ENCODE measurements at regions not wholly inside any gene's neighbourhood (a gene's known extent, or its start where the extent isn't known, plus 50 kb on each side); places are given as distances from the start of the nearest gene placed in this dataset.

DNA sequence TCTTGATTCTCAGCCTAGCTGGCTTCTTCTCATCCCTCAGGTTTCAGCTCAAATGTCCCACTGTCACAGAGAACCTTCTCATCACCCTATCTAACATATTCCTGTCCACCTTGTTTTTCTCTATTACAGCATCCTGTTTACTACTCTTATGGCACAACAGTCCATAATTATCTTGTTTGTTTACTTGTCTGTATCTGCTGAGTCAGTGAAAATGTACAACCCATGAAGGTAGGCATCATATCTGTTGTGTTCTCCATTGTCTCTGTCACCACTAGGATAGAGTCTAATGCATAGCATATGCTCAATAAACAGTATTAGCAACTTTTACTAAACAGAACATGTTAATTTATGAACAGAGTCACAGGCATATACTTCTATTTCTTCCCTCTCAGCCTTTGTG is 261.7 kb downstream of the ETAA1 start:
- no peak for DNase-seq (ENCODE audit: low read depth in 2 of 2)

- DNase-seq (ENCODE audit: low read depth in 2 of 2): no peak
Measured at GRCh38 chr2:67660015-67660602, 263.0 kb downstream of the ETAA1 start.

- no peak for DNase-seq (ENCODE audit: low read depth in 2 of 2)
Measured at GRCh38 chr2:67660871-67661270, 263.7 kb downstream of the ETAA1 start.

GRCh38 chr2:67662222-67662621 is 265.1 kb downstream of the ETAA1 start:
- DNase-seq (ENCODE audit: low read depth in 2 of 2): no peak

DNA sequence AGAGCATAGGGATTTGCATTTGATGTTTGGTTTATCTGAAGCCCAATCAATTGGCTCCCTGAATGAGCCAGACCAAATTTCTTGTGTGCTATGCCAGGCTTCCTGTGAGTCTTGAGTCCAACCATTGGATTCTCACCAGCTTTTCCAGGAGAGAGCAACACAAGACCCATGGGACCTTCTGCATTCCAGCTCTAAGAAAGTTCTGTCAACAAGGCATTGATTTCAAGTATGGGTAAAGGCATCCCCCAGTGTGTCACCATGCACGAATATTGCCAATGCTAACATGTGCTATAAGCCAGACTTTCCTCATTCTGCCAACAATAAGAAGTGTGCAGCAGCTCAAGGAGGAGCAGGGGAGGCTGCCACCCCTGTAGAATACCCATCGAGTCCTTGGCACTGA is 266.6 kb downstream of the ETAA1 start:
- DNase-seq (ENCODE audit: low read depth in 2 of 2): no peak

DNA sequence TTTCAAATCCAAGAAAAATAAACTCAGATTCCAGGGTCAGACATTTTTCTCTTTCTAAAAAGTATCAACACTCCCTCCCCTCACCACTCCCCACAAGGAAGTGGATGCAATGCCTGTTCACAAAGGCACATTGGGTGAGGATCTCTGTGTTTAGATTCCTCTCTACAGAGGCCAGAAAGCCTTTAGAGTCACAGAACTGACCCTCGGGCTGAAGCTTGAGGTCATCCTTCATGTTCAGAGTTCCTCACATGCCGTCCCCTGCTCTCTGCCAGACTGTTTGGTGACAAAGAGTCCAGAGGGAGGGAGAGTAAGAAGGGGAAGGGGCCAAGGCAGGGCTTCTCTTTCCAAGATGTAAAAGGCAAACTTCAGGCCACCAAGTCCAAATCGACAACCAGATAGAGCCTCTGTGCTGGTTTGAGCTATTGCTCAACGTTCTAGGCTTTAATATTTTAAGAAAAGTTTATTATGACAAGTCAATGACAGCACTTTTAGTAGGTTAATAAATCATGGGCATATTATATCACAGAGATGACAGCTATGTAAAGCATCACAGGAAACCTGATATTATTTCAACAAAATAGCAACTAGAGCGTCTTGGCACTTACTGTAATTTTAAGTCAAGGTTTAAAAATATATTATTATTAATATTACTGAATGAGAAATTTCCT is 269.4 kb downstream of the ETAA1 start:
- no peak for DNase-seq (ENCODE audit: low read depth in 2 of 2)

DNA sequence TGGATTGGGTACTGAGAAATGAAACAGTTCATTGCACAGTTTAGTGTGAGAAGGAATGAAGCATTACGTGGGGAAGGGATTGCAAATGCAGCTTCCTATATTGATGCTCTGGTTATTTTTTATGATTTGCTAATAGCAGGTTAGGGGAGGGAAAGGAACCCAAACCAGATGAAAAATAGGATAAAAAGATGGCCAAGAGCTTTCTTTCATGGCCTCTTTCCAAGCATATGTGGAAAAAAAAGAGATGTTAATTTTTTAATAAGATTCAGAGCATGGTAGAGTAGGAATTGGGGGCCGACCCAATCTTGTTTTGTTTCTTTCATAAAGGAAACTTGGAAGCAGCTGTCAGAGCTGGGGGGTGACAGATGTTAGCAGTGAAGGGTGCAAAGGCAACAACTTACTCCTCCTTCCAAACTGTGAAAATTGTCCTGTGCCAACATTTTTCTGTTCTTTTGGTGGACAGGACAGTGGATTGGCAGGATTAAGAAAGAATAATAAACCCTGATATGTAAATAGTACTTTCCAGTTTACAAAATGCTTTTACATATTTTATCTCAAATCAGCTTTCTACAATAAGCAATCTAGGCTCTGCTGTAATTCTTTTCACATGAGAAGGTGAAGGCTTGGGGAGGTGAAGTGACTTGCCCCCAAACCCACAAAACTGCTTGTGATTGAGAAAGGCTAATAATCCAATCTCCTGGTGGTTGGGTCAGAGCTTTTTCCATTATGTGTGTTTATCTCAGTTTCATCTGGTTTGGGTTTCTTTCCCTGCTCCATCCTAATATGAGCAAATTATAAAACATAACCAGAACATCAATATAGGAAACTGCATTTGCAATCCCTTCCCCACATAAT is 270.1 kb downstream of the ETAA1 start:
- no peak for DNase-seq (ENCODE audit: low read depth in 2 of 2)

- DNase-seq (ENCODE audit: low read depth in 2 of 2): no peak
Measured at GRCh38 chr2:67668538-67668937, 271.4 kb downstream of the ETAA1 start.

GRCh38 chr2:67669168-67669567 is 272.0 kb downstream of the ETAA1 start:
- DNase-seq (ENCODE audit: low read depth in 2 of 2): no peak

DNA sequence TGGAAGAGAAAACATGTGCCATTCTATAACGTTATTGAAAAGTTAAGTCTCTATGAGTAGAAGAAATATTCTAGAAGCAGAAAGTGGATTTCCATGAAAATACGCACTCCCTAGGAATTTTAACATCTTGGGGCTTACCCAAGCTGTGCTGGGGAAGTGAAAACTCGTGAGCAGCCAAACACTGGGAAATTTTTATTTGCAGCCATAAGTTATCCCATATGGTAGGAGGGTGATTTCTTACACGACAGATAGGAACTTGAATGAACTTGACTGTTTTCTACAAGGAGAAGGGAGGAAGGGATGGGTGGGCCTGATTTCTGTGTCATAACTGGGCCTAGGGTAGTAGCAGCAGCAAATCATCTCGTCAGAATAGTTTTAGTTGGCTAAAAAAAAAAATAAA is 272.6 kb downstream of the ETAA1 start:
- no peak for DNase-seq (ENCODE audit: low read depth in 2 of 2)

DNA sequence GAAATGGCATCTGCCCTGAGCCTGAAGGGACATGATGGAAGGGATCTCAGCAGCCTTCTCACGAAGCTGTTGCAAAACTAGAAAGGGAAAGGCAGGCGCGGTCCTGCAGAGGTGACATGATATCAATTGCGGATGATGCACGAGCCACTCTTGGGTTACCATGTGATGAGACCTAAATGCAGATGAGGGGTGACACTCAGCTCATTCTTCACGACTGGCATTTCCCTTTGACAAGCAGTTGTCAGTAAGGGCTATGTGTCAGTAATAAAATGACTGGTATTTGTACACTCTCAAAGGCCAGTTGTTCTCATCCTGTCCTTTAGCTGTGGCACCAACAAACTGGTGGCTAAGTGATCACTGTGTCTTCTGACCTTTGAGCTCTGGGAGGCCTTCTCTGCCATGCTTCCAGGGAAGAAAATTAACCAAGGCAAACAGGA is 273.6 kb downstream of the ETAA1 start:
- DNase-seq (ENCODE audit: low read depth in 2 of 2): no peak

DNA sequence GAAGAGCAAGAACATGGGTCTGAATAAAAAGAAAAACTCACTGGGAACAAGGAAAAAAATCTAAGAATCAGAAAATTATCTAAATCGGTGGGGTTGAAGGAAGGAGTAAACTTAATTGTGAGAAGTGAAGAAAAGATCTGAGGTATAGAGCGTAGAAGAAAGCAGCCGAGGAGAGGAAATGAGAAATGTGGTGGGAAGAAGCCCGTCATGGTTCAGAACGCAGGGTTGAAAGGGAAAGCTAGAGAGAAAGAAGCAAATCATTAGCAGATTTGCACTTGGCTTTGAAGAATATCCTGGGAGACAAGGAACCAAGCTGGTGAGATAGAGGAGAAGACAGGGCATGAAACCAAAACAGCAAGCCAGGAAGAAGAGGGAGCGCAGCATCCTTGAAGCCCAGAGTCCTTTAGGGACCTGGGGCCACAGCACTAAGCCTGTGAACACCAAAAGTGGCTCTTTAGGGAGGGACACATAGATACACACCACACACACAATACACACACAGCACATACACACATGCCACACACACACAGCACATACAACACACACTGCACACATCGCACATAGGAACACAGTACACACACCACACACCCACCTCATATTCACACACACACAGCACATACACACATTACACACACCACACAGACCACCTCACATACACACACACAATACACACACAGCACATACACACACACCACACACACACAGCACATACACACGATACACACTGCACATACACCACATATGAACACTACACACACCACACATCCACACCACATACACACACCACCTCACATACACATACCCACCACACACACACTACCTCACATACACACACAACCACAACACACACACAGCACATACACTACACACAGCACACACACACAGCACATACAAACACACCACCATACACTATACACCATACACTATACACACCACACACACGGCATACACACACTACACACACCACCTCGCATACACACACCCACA is 274.6 kb downstream of the ETAA1 start:
- no peak for DNase-seq (ENCODE audit: low read depth in 2 of 2)

- no peak for DNase-seq (ENCODE audit: low read depth in 2 of 2)
Measured at GRCh38 chr2:67674668-67675067, 277.5 kb downstream of the ETAA1 start.

DNA sequence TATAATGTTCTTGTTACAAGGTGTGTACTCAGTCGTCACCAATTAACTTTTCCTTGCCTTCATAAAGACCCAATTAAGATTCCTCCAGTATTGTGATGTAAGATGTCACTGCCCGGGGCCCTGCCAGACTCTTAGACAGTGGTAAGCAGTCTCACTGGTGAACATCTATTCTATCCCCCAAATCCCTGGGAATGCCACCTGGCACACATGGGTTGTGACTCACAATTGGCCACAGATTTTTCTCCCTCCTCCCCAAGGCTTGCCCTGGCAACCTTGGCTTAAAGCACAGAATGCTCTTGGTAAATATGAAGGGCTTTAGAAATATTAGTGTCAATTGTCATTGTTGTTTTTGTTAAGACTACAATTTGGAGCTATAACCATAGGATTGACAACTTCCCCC is 287.9 kb downstream of the ETAA1 start:
- no peak for DNase-seq (ENCODE audit: low read depth in 2 of 2)

DNA sequence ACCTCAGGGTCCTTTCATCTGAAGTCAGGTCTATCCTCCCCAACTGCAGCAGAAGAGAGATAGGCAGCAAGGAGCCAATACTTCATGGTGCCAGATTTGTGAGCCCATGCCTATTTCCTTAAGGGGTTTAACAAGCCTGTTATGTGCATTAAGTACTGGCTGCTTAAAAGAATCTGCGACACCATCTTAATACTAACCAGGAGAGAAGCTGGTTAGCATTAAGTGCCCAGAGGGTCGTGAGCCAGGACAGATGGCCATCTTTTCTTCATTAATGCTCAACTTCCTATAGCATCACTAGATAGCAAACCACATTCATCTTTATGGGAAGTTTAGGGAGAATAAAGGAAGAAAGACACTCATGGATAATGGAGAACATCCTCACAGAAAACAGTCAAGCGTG is 289.1 kb downstream of the ETAA1 start:
- DNase-seq (ENCODE audit: low read depth in 2 of 2): no peak

- DNase-seq (ENCODE audit: low read depth in 2 of 2): no peak
Measured at GRCh38 chr2:67689186-67689585, 292.1 kb downstream of the ETAA1 start.

DNA sequence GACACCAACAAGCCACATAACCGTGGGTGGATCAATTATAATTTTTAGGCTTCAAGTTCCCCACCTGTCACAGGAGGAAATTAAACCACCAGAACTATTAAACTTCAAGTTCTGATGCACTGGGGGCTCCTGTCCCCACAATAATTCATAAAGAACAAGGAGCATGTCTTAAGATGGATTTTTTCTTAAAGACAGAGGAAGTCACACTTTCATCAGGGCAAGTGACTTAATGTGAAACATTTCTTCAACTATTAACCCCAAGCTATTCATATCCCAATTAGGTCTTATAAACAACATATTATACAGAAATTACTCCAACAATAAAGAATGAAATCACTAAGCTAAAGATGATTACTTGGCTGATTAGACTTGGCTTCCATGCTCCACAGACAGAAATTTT is 292.5 kb downstream of the ETAA1 start:
- DNase-seq (ENCODE audit: low read depth in 2 of 2): no peak

DNA sequence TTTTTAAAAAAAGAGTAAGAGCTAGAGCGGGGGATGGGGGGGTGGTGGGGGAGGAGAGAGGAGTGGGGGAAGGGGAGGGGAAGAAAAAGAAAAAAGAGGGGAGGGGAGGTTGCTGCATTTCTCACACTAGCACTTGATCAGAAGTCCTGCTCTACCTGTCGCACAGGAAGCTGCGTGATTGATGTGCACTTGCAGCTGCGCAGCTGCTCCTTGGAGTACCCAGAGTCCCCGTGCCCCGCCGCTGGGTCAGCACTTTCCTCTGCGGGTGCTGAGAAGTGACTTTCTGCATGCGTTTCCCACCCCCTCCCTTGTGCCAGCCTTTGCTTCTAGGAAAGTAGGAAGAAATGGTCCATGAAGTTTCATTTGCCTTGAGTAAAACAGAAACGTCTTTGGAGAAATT is 297.3 kb downstream of the ETAA1 start:
- DNase-seq (ENCODE audit: low read depth in 2 of 2): no peak

DNA sequence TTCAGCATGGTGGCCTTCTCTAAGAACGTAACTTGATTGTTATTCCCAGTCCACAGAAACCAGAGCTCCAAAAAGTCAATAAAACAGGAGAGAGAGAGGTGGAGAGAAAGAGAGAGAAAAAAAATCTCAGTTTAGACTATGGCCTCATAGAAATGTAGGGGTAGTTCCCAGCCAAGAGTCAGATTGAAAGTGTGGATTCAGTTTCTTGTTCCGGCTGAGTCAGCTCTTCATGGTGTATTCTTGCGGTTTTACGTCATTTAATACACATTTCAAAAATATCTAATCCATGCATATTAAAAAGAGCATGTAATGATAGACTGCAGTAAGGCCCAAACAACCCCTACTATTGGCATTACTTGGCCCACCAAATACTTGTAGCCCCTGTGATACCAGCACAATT is 303.9 kb downstream of the ETAA1 start:
- no peak for DNase-seq (ENCODE audit: low read depth in 2 of 2)

DNA sequence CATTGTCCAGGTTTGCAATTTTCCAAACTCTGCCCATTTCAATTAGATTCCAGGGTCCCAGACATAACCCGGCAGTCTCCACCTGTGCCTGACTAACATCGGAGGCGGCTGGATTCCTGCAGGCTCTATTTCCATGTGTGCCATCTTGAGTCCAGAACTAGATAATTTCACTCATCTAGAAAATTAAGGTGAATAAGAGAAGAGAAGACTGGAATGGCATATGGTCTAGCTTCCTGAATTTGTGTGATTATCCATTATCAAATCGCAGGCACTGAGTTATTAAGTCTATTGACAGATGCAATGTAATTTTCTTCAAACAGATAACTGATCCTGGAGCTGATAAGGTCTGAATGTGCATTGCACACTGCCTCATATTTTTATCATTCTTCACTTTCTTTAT is 305.2 kb downstream of the ETAA1 start:
- DNase-seq (ENCODE audit: low read depth in 2 of 2): no peak

- no peak for DNase-seq (ENCODE audit: low read depth in 2 of 2)
Measured at GRCh38 chr2:67702937-67703336, 305.8 kb downstream of the ETAA1 start.

GRCh38 chr2:67706082-67706481 is 308.9 kb downstream of the ETAA1 start:
- no peak for DNase-seq (ENCODE audit: low read depth in 2 of 2)
